Eye (tissue), 1 donor: ENCODE measurements at regions not wholly inside any gene's neighbourhood (a gene's known extent, or its start where the extent isn't known, plus 50 kb on each side); places are given as distances from the start of the nearest gene placed in this dataset.
A peak's percentile ranks its signal among the peaks of the same experiment; 100 is the strongest.

Source experiments
- DNase-seq: peaks from one replicate; pipeline ENCODE4 v3.0.0-alpha.2; 2015

DNA sequence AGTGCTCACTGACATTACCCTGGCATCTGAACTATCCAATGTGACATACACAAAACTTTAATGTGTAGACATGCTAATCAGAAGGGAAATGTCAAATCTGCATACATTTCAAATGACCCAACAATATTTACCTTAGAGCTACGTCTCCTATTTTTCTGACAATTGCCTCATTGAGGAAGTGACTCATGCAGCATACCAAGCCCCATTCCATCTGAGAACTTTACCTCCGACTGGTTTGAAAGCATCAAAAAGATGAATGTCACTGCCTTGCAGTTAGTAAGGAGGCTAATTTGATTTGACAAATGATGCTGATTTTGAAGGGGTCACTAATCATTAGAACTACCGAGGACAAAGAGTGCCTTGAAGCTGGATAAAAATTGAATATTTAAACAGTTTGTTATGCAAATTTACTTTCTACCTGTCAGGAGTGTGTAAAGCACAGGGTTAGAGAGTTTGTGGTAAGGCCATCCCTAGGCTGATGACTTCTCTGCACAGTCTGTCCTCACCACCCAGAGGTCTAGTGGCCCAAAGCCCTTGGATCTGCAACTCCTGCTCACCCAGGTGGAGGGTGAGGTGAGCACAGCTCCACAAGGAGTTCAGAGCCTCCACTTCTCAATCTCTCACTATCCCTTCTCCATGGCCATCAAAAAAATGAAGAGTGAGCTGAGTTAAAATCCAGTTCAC is 500.3 kb upstream of the C1orf87 start:
- DNase-seq: peak; percentile 33

DNA sequence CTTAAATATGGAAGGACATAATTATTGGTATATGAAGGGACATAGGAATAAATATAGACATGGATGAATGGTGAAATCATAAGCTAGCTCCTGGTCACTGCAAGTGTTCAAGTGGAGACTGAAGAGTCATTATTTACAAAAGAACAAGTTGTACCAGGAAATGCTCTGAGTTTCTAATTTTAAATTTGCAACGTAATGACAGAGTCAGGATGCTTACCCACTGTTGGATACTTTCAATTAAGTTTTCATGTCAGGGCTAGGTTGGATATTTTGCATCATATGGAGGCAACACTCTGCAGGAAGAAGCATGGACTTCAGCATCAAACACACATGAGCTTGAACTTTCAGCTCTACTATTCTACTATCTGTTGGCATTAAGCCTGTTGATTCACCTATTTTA is 499.6 kb upstream of the C1orf87 start:
- no peak for DNase-seq

DNA sequence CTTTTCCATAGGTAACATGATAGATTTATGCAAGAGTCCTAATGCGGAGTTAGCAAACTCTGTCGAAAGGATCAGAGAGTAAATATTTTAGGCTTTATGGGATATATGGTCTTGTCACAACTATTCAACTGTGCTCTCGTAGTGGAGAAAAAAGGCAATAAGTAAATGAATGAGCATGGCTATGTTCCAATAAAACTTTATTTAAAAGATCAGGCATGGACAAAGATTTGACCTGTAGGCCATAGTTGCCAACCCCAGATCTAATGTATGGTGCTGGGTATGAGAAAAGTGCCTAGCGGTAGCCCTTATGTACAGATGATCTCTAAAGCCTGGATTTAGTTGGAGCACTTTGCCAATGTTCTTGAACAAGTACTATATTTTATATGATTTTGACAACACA is 498.8 kb upstream of the C1orf87 start:
- DNase-seq: no peak

DNA sequence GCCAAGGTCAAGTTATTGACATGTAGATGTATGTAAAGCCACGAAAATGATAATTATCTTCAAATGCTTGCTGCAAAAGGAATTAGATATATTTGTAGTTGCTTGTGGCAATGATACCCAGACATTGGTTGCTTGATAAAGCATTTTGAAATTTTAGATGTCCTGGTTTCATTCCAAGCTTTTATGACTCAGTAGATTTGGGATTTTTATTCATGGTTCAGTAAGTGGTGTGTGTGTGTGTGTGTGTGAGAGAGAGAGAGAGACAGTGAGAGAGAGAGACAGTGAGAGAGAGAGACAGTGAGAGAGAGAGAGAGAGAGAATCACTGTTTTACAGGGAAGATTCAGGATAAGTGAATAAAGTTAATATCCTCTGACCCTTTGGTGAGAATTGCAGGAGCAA is 498.2 kb upstream of the C1orf87 start:
- no peak for DNase-seq

DNA sequence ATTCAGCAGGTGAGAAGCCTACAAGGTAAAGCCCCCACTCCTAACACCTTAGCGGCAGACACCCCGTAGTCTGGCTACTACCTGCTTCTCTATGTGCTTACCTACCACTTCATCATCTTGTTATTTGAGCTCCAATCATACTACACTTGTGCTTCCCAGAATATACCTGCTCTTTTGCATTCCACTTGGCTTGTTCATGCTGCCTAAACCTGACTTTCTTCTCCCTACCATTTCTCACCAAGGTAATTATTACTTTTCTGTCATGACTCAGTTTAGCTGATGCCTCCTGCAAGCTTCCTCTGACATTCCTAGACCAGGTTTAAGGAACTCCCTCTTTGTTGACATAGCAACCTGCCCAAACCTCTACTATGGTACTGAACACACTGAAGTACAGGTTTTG is 495.6 kb upstream of the C1orf87 start:
- DNase-seq: no peak

DNA sequence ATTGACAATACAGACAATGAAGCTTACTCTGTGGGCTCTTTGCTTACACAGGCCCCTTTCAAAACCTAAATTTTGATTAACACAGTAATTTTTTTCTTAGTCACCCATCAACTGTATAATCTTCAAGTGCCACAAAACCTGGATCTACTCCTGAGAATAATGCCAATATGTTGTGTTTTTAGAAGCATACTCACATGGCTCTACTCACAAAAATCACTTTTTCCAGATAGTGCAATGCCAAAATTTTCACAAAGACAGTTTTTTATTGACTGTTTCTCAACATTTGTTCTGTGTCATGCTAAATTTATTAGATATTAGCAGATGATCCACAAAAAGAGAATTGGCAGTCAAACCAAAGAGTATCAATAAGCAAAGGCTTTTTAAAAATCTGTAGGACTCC is 493.7 kb upstream of the C1orf87 start:
- DNase-seq: no peak

DNA sequence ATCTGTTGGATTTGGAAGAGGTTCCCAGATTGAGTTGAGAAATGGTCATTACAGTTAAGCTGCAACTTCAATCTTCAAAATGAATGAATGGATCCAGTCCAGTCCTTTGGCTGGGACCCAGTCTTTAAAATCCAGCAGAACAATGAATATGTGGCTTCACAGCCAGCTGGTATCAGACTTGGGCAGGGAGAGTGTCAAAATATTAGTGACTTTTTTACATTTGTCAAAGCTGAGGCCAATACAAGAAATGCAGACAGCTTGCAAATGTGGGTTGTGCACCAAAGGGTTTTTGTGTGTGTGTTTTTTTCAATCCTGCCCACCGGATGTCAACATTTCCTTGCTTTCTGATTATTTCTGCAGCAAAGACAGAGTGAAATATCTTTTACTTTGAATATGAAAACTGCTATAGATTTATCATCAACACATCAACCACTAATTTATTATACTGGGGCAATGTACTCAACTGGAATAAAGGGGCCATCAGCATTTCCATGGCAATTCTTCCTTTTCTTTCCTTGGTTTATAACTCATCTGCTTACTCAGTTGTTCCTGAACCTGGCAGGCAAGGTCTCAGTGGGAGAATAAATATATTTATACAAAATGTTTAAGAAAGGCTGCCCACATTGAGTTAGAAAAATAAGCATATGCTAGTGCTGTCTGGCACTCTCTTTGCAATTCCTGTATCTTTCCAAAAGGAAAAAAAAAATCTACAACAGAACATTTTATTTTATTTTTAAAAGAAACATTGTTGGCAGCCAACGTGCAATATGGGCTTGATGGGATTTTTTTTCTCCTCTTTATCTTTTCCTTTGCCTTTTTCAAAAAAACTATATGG is 491.6 kb upstream of the C1orf87 start:
- DNase-seq: peak; percentile 31

DNA sequence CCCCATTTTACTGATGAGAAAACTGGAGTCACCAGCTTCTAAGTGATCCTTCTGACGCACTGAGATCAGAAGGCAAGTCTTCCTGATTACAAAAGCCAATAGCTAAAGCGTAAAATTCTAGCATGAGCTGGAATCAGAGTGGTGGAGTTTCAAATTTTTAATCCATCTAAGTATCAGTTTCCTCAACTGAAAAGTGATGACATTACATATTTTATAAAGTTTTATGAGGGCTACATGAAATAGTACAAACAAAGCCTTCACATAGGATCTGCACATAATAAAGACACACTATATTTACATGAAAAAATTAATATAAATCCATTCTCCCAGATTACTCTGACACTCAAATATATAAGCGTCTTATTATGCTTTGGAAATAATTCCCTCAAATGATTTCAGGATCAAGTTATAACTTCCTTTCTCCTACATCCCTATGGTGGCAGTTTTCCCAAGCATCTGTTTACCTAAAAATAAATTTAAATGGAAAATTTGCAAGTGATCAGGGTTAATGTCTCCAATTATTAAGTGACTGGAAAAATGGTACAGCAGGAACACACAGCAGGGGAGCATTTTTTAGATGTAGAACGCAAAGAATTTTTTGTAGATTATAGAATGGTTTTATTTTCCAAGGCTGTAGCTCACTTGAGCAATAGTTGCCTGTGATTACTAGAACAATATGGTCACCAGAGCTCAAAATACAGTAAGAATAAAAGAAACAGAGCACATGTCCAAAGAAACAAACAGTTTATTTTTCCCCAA is 490.4 kb upstream of the C1orf87 start:
- DNase-seq: no peak

DNA sequence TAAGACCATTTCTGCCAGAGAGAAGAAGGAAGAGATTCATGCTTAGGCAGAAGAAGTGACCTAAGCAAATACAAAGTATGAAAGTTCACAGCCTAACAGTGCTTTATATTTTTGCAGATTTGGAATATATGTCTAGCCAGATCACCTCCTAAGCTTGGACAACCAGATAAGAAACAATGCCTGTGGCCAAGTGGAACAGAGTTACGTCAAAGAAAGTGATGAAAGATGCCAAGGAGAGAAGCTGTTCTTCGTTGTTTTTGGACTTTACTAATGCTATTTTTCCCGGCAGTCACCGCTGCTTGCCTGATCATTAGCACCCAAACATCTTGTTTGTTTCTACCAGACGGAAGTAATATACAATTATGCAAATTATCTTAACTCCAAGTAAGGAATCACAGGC is 489.2 kb upstream of the C1orf87 start:
- DNase-seq: no peak

DNA sequence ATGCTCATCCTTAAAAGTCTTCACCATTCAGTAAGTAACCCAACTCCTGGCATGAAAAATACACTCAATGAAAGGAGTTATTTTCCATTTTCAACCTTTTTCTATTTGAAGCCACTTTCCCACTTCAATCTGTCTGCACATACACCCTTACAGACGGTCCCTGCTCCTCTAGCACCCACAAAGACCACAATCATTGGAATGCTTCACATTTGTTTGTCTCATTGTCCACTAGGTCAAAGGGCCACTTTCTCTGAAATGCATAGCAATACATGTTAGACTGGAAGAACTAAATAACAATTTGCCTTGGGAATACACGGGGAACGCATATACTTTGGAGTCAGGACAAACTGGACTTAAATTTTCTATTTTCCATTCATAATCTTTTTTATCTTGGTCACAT is 487.1 kb upstream of the C1orf87 start:
- DNase-seq: no peak

DNA sequence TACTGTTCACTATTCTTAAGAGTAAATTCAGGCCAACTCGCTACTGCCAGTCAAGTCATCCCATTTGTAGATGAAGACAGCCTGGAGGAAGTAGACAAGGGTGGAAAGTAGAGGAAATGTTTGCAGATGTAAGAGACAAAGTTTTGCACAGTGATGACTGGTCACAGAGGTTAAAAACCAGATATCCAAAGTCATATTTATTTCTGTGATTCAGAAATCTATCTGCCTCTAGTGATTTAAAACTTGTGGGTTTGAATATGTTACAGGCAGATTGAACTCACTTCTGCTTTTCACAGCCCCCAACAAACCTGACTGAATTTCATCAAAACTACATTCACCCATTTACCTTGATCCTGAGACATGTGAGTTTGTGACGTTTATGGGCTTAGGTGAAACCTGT is 484.7 kb upstream of the C1orf87 start:
- no peak for DNase-seq

DNA sequence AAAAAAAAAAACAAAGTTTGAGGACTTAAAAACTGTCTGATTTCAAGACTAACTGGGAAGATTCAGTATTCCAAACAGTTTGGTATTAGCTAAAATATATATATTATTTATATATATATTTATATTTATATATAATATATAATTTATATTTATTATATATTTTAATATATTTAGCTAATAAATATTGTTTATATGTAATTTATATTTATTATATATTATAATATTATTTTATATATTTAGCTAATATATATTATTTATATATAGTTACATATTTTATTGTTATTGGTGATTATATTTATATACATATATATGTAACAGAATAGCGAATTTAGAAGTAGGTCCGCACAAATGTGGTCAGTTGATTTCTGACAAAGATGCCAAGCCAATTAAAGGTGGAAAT is 480.2 kb upstream of the C1orf87 start:
- DNase-seq: no peak

DNA sequence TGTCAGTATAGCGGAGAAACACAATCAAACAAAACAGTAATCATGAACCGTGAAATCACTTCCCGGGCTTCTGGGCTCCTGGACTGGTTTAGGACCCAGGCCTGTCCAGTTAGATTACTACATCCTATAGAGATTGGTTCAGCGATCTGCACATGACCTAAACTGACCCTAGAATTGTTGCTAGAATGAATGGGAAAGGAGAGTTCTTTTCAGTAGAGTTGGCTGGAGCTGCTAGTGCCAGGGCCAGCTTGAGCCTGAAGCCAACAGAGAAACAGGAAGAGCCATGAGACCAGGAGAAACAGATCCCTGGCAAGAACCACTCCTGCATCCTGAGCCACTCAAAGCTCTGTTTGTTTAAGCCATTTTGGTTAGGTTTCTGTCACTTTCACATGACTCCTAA is 474.3 kb upstream of the C1orf87 start:
- DNase-seq: peak; percentile 88

DNA sequence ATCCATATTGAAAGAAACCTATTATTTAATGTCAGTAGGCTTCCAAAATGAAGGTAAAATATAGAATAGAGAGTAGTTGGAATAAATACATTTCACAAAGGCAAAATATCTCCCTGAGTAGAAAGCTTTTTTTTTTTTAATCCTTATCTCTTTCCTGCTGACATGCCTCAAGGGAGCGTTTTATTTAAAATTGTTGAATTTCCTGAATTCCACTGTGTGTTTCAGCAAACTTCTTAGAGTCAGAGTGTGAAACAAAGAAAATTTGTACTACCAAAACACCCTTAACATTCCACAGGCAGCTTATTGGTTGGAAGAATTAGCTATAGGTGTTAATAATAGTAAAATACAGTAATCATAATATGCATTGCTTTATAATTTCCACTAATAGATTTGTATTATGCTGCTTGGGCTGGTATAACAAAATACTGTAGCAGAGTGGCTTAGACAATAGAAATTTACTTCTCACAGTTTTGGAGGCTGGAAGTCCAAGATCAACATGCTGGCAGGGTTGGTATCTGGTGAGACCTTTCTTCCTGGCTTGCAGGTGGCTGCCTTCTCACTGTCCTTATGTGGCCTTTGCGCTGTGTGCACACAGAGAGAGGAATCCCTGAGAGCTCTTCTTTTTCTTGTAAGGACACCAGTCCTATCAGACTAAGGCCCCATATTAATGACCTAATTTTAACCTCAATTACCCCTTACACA is 468.4 kb upstream of the C1orf87 start:
- DNase-seq: no peak

DNA sequence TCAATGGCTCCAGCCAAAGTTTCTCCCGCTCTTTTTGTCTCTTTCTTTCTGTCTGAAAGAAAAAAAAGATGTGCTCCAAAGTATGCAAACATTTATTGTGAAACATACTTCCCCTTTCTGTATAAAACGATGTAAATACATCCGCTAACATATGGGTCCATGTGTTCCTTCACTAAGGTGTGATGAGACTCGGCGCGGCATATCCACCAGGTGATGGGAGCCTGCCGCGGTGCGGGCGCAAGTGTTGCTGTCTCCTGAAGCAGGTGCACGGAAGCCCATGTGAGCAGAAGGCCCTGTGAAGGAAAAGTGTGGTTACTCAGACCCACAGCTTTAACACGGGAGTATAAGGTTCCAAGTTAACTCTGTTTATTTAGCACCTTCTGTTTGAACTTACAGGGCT is 466.6 kb upstream of the C1orf87 start:
- no peak for DNase-seq

DNA sequence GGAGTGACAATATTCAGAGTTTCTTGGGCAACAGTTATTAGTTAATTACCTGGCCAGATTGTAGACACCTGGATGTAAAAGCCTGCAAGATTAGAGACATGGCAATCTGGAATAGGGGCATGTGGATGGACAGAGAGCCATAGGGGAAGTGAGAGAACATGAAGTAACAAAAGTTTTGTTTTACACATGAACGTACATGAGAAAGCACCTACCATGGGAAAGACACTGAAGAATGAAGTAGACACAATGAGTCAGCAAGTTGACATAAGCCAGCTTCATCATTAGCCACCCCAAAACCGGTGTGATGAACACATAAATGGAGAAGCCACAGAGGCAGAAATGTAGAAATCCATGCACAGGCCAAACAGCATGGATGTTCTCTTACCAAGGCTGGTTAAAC is 462.1 kb upstream of the C1orf87 start:
- no peak for DNase-seq

DNA sequence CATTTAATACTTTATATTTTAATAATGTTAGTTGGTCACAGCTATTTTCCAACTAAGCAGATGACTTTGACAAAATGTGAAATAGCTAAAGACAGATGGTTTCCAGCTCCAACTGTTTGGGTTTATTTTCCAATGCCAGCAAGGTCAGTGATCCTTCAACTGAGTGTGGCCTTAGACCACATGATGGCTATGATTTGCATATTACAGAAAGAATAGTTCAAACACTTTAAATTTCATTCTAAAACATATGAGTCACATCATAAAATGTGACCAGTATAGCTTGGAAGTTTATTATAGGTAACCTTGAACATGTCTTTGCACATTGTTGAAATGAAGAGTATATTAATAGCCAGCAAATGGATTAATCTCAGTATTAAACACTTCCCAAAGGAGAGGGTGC is 454.0 kb upstream of the C1orf87 start:
- no peak for DNase-seq

DNA sequence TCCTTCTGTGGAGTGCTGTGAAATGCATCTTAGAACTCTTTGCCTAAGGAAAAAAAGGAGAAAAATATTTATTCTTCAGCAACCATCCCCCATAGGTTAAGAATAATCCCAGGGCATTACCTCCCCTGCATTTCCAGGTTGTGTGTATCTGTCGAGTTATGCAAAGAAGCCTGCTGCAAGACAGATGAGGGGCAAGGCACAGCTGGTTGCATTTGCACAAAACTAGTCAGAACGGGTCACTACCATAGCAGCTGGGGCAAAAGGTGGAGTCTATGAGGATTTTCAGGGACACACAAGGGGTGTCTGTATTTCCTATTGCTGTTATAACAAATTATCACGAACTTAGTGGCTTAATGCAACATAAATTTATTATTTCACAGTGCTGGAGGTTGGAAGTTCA is 443.4 kb upstream of the C1orf87 start:
- no peak for DNase-seq

DNA sequence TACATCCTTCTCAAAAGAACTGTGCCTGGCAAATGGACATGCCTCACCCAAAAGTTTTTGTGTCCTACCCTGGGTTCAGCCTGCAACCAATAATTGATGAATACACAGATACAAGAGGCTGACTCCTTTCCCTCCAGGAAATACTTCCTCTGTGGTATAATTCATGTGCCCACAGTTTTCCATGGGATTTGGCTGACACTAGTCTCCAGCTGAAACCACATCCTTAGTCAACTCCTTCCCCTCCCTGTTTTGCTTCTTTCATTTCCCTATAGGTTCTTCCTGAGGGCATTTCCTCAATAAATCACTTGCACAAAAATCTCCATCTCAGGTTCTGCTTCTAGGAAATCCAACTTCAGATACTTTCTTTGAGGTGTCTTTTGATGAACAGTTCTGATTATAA is 436.6 kb upstream of the C1orf87 start:
- no peak for DNase-seq

DNA sequence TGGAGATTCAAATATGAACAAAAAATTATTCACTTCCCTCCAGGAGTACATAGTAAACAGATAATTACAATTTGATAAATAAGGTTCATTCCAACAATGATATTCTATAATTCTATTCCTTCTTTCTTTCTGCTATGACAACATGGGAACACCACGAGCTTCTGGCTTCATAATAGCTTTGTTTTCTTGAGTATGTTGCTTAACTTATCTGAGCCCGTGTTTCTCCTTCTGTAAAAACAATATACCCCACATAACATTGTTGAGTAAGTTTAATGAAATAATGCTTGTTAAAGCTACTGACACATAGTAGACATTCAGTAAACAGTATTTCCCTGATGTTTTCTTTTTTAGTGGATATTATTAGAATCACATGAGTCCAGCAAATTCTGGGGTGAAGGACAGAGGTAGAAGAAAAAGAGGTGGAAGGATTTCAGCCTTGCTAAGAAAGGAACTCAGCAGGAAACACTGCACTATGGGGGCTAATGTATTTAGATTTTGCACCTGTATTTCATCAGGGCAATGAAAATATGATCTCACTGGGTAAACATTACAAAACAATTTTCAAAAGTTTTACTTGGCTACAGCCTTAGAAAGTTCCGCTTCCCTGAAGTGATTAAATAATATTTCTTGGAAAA is 430.8 kb upstream of the C1orf87 start:
- peak; percentile 58 for DNase-seq

DNA sequence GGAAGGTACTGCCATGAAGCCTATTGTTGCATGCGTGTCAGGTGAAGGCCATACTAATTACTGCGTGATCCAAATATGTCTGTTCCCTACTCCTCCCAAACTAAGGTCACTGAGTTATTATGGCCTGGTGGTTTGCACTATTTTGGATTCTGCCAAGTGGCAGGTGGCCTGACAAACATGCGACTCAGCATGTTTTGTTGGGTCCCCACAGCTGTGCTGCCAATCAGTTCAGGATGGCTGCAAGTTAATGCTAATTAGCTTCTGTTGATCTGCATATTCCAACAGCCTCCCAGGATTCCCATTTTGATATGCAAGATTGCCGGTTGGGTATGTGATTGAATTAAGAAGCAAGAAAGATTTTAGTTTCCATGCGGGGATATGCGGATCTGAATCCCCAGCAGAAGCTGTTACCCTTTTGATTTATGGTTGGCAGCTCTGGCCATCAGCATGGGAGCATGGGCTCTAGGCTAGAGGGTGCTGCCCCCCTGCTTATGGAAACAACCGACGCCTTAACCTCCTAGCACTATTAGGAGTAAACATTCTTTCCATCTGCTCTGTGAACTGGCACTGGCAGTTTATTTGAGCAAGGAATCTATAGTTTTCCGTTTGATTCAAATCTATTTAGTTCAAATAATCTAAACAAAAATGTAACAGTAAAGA is 429.8 kb upstream of the C1orf87 start:
- DNase-seq: peak; percentile 80

DNA sequence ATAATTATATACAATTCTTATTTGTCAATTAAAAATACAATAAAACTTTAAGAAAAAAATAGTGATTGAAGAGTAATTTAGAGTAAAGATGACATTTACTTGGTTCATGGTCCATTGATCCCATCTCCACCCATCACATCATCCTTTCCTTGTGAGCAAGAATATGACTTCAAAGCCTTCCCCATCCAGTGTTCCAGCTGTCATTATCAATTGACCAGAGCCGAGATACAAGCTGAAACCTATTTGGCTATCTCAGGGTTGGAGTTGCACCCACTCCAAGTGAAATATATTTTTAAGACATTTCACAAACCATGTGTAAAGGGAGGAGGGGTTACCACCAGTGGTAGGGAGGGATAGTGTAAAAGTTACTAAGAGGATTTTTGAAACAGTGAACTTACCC is 428.9 kb upstream of the C1orf87 start:
- peak; percentile 86 for DNase-seq
